Adrenal gland (tissue), 9 donors: ENCODE measurements at regions not wholly inside any gene's neighbourhood (a gene's known extent, or its start where the extent isn't known, plus 50 kb on each side); places are given as distances from the start of the nearest gene placed in this dataset.

Experiments used
- DNase-seq, 7 donors: peaks; one replicate each; pipeline ENCODE4 v3.0.0-alpha.2; 2019 to 2020
- H3K27ac ChIP-seq, 5 donors: fragments of 200-600 bp; sonication (generic) in 4 of 5; 1 replicate in 3 of 5; 2 replicates in 2 of 5; pipeline versions ENCODE4 v1.5.1 to v1.8.0; 2016 to 2020; ENCODE audit warnings: mild to moderate bottlenecking in 1 of 5
- H3K27me3 ChIP-seq: fragments of 200-600 bp; 2 replicates; pipeline ENCODE4 v1.8.0; 2021
- H3K36me3 ChIP-seq, 2 donors: fragments of 200-600 bp; replicated peaks in 1 of 2; 1 replicate in 1 of 2; 2 replicates in 1 of 2; pipeline versions ENCODE4 v1.5.1 to v1.8.0; 2018 to 2022
- H3K4me1 ChIP-seq, 2 donors: fragments of 200-600 bp; replicated peaks in 1 of 2; 1 replicate in 1 of 2; 2 replicates in 1 of 2; pipeline versions ENCODE4 v1.5.1 to v1.8.0; 2018 to 2021
- H3K4me3 ChIP-seq, 4 donors: fragments of 200-600 bp; sonication (generic) in 3 of 4; one replicate each; pipeline ENCODE4 v1.5.1; 2016 to 2018
- H3K9me3 ChIP-seq, 3 donors: fragments of 200-600 bp; sonication (generic) in 1 of 3; replicated peaks in 1 of 3; 1 replicate in 2 of 3; 2 replicates in 1 of 3; pipeline versions ENCODE4 v1.5.1 to v1.8.0; 2016 to 2021
- CTCF ChIP-seq, 6 experiments: fragments of 450-650 bp in 4 of 6; fragments of 200-600 bp in 2 of 6; sonication (generic) in 1 of 6; IDR thresholded peaks; 1 replicate in 5 of 6; 2 replicates in 1 of 6; pipeline versions ENCODE4 v1.5.1 to v1.8.0; 2016 to 2021; ENCODE audit warnings: antibody characterized with exemption in 6 of 6, mild to moderate bottlenecking in 2 of 6, moderate library complexity in 1 of 6
- POLR2A ChIP-seq, 2 donors: fragments of 450-650 bp; IDR thresholded peaks; one replicate each; pipeline ENCODE4 v1.6.1; 2017; ENCODE audit warnings: antibody characterized with exemption in 2 of 2, mild to moderate bottlenecking in 2 of 2, moderate library complexity in 1 of 2
- WGBS, 4 donors: extraction: QIAGEN DNeasy Blood & Tissue Kit in 2 of 4; methylation state at CpG; one replicate each; pipeline versions ENCODE4 v1.1.5 to v1.1.7; 2013 to 2017; 5-methylcytosine and 5-hydroxymethylcytosine counted together
- intact Hi-C, 2 donors: fragments of 100-400 bp; cut with DNase I; formaldehyde crosslinking; loops; one replicate each; pipeline versions ENCODE4 v1.14.1 to v1.15.0; 2022 to 2023
- donor health status: healthy with polysubstance abuse.
- donor health status: Bipolar disorder and iron deficiency.
- donor health status: DM: yes; HTN: yes; CAD: no.
- donor health status: DM: no; HTN: no; CAD: no.
- donor health status: DM: no; HTN: no; CAD: no.

- Histone ChIP-seq H3K9me3 (no peaks in the 10 kb centered on the region), H3K36me3 (no peaks in the 10 kb centered on the region), H3K27ac (no peak overlapping the region), H3K4me3 (no peak overlapping the region), H3K27me3 (no peaks in the 10 kb centered on the region), H3K4me1 (no peaks in the 10 kb centered on the region)
- 78 to 84% (median 82%) methylated on average over 3 of the region's 3 CpGs for WGBS, 4 donors
- DNase-seq = no peak
- TF ChIP-seq CTCF (IDR thresholded peaks at IDR 0.05) (no peak), POLR2A (IDR thresholded peaks at IDR 0.05) (no peak)
- intact Hi-C loops = no loop called here
These were observed 234.3 kb upstream of the ADAMTS5 start for GRCh38 chr21:27201197-27201596.

- Histone ChIP-seq H3K9me3 (peaks cover 0 to 3% (median 0%) of the 10 kb centered on the region in 3 donors), H3K4me3 (no peak overlapping the region), H3K27ac (no peak overlapping the region), H3K27me3 (no peaks in the 10 kb centered on the region), H3K4me1 (no peaks in the 10 kb centered on the region), H3K36me3 (no peaks in the 10 kb centered on the region)
- TF ChIP-seq CTCF (IDR thresholded peaks at IDR 0.05) = no peak
- TF ChIP-seq POLR2A (IDR thresholded peaks at IDR 0.05) = no peak
- WGBS, 4 donors = 81 to 88% (median 84%) methylated on average over 3 of the region's 3 CpGs
- intact Hi-C loops = no loop called here
- no peak for DNase-seq
These were observed 229.8 kb upstream of the ADAMTS5 start for GRCh38 chr21:27196651-27197050.

GRCh38 chr21:27192281-27192949, 225.5 kb upstream of the ADAMTS5 start:
- DNase-seq = no peak
- Histone ChIP-seq H3K9me3 (peaks cover 0 to 3% (median 0%) of the 10 kb centered on the region in 3 donors), H3K27ac (no peak overlapping the region), H3K27me3 (no peaks in the 10 kb centered on the region), H3K4me1 (no peaks in the 10 kb centered on the region), H3K4me3 (no peak overlapping the region), H3K36me3 (no peaks in the 10 kb centered on the region)
- 71 to 75% (median 74%) methylated on average over 3 of the region's 3 CpGs for WGBS, 4 donors
- TF ChIP-seq CTCF (IDR thresholded peaks at IDR 0.05) = no peak
- no peak for TF ChIP-seq POLR2A (IDR thresholded peaks at IDR 0.05)
- intact Hi-C loops = no loop called here

GRCh38 chr21:27190601-27191000, 223.7 kb upstream of the ADAMTS5 start:
- Histone ChIP-seq H3K4me3 (no peak overlapping the region), H3K36me3 (no peaks in the 10 kb centered on the region), H3K9me3 (peaks cover 0 to 3% (median 0%) of the 10 kb centered on the region in 3 donors), H3K27me3 (no peaks in the 10 kb centered on the region), H3K27ac (no peak overlapping the region), H3K4me1 (no peaks in the 10 kb centered on the region)
- no peak for DNase-seq
- TF ChIP-seq CTCF (IDR thresholded peaks at IDR 0.05) = no peak
- TF ChIP-seq POLR2A (IDR thresholded peaks at IDR 0.05) = no peak
- intact Hi-C loops = no loop called here
- WGBS, 4 donors = 88 to 93% (median 88%) methylated on average over 1 of the region's 1 CpG
